HPDE6-E6E7 (cell line): ENCODE measurements at regions not wholly inside any gene's neighbourhood (a gene's known extent, or its start where the extent isn't known, plus 50 kb on each side); places are given as distances from the start of the nearest gene placed in this dataset.

ENCODE experiments used
- DNase-seq: peaks from one replicate; pipeline ENCODE4 v3.0.0; 2011; ENCODE audit warnings: missing footprints; ENCODE audit errors: extremely low spot score

DNA sequence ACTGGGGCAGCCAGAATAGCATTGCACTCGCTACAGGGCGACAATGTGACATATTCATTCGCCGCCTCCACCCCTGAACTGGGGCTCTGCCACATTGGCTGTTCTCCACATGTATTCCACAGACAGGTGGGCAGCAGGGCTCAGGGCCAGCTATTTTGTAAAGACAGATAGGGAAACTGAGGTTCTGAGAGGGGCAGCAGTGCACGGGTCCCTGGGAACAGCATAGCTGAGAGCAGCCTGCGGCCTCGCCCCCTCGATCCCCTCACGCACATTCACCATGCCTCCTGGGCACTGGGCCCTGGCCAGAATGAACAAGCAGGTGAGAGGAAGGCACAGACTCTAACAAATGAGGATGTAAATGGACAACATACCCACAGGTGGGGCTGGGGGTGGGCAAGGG, 75.0 kb upstream of the SPATA12 start:
- DNase-seq, result no peak

DNA sequence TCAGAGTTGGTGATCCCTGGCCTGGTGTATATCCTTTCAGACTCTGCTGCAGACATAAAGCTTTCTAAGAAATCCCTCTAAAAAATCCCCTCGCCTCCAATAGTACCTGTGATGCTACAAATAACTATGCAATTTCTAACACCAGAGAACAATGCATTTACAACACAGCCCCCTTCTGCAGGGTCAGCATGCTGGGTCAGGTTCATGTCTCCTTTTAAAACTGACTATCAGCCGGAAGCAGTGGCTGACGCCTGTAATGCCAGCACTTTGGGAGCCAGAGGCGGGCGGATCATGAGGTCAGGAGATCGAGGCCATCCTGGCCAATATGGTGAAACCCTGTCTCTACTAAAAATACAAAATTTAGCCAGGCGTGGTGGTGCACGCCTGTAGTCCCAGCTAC, 77.0 kb upstream of the SPATA12 start:
- DNase-seq, result no peak

DNA sequence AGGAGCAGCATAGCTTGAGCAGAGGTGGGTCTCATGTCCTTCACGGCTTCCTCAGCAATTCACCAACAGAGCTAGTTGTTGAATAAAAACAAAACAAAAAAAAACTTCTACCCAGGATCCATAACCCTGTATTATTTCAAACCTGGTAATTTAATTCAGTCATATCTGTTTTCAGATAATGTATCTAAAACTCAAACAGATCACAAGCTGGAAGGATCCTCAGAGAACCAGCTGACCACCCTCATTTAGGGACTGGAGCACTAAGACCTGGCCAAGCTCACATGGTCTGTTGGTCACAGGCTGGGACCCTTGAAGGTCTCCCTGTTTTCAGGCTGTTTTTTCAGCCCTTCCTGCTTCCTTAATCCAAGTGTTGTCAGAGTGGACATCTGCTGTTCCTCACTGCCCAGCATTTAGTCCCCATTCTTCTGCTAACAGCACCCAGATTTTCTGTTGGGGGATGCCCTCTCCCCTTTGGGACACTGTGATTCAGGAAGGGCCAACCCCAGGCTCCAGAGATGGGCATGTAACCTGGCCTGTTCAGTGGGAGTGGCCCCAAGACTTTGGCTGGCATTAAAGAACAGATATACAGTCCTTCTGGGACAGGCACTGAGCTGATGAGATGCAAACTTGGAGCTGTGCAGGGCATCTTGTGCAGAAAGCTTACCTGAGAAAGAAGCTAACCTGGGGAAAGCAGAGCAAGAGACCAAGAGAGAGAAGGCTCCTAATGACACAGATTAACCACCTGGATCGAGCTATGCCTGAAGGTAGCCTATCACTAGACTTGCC, 78.8 kb upstream of the SPATA12 start:
- DNase-seq, result no peak

DNA sequence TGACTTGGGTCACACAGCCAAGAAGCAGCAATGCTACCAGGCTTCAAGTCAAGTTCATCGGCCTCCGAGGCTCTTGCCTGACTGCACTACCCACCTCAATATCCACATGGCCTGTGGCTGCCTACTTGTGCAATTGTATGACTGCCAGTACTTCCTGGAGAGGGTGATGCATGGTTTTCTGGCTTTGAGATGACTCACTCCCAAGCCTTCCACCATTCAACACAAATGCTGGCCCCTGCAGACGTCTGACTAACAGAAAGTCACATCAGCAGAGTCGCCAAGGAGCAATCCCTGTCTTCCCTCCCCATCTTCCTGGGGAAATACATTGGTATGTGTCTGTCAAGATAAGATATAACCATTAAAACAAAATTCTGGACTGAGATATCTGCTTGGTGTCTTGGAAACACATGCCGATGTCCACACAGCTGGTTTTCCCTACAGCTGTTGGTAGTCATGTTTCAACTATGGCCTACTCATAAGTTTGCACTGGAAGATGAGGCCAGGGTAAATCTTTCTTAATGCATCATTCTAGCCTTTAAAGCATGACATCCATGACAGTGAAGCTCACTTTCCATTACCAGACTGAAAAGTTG, 79.6 kb upstream of the SPATA12 start:
- peak; percentile 72 for DNase-seq

DNA sequence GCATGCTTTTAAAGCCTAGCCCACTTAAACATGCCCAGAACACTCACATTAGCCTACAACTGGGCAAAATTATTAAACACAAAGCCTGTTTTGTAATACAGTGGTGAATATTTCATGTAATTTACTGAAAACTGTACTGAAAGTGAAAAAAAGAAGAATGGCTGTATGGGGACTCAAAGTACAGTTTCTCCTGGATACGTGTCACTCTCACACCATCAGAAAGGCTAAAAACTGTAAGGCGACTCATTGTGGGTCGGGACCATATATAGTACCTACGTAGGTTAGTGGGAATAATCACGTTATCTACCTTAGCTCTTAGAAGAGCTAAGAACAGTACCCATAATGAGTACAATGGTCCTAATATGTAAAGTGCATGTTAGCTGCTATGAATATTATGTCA, 80.2 kb upstream of the SPATA12 start:
- DNase-seq, result no peak

DNA sequence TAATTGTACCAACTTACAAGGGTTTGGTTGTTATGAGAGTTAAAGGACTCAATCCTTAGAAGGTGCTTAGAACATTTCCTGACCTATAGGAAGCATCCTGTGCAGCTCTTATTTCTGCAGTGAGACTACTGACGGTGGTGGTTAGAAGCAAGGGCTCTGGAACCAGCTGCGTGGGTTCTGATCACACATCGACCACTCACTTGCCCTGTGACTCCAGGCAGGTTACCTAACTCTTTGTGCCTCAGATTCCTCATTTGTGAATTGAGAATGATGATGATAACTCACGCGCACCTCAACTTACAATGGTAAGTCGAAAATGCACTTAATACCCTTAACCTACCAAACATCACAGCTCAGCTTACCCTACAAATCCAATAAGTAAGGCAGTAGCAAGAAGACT, 80.7 kb upstream of the SPATA12 start:
- no peak for DNase-seq

DNA sequence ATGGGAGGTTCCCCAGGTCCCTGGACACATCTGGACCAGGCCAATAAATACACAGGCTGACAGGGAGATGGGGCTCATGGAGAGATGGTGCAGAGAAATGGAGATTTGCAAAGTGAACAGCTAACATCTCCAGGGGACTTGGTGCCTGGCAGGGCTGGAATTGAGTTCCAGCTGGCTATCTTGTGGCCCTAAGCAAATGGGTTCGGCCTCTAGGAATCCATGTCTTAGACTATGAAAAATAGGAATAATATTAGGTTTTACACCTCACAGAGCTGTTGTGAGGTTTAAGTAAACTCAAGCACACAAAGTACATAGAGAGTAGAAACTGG, 82.9 kb upstream of the SPATA12 start:
- DNase-seq, result no peak

DNA sequence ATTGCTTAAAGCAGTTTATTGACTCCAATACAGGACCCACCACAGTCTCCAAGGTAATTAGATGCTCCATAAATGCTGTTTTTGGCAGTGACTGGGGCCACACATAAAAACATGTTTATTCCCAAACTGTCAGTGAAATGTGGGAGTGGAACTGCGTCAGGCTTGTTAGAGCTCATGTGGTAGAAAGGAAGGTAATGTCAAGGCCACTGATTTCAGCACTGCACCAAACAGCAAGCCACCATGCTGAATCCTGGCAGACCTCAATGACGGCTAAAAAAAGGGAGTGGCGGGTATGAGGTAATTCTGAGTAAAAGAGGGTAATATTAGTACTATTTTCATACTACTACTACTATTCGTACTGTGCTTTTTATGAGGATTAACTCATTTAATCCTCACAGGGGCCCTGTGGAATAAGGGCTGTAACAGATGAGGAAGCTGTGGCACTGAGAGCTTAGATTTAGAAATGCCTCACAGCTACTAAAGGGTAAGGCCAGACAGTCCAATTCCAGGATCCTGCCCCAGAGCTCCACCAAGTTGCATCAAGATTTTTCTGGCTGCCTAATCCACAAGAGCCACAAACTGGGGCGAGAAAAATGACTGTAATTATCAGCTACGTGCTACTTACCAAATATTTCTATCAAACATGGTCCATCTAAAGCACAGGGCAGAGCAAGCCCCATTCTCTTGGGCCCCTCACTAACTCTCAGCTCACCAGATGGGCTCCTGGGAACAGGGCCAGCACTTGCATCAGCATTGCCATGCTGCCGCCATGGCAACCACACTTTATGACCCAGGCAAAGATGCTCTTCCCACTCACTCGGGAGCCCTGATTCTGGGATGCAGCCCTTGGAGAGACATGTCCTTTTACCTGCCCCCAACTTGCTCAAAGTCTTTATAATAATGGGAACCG, 83.6 kb upstream of the SPATA12 start:
- DNase-seq, result no peak

DNA sequence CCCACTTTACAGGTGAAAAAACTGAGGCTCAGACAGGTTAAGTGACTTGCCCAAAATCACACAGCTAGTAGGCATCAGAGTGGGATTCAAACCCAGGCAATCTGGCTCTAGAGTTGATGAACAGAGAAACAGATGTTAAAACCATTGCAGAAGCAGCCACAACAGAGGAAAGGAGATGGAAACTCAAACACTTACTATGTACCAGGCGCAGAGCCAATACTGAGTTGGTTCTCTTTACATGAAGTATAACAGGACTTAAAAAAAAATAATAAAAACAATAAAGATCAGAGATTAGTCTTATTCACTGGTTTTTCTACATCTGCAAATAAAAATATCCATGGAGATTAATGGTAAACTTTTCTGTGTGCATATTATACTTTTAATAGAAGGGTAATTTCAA, 84.9 kb upstream of the SPATA12 start:
- no peak for DNase-seq

DNA sequence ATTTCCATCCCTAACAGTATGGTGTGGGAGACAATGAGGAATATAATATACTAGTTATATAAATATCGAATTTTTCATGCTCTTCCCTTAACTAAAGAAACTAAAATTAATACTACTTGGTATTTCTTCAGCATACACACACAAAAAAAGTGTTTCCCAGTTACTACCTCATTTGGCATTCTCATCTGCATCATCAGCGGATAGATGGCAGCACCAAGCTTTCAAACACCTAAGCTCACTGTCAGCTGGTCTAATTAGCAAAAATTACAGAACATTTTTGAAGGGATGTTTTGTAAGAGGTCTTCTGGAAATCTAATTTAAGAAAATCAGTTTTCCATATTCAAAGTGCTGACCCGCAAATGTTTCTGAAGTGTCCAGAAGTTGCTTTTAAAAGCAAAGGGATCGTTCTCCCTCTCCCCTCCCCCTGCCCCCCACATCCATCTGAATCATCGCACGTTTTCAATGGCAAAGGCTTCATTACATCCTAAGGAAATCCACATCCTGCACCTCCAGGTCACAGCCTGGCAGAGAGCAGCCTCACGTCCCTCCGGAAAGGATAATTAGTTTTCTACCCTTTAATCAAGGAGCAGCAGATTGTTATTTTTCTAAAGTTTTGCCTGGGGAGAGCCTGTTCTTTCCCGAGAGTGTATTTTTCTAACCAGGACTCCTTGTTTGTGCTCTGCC, 86.1 kb upstream of the SPATA12 start:
- DNase-seq, result no peak

- no peak for DNase-seq
Measured at GRCh38 chr3:56971816-56972215, 88.6 kb upstream of the SPATA12 start.

DNA sequence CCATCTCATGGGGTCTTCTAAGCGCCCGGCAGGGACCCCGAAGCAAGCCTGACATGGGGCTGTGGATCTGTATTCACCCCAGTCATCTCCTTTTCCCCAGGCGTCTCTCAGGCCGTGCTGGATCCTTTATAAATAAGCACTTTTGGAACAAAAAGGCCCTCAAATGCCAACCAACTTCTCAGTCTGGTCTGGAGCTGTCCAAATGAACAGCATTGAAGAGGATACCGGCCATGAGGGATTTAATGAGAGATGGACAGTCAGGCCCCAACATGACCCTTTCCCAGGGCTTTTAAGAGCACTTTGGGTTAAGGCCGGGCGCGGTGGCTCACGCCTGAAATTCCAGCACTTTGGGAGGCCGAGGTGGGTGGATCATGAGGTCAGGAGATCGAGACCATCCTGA, 89.2 kb upstream of the SPATA12 start:
- no peak for DNase-seq

GRCh38 chr3:56970461-56970879, 90.0 kb upstream of the SPATA12 start:
- DNase-seq, result no peak

- no peak for DNase-seq
Measured at GRCh38 chr3:56969851-56970250, 90.6 kb upstream of the SPATA12 start.

GRCh38 chr3:56966509-56966908, 94.0 kb upstream of the SPATA12 start:
- no peak for DNase-seq

DNA sequence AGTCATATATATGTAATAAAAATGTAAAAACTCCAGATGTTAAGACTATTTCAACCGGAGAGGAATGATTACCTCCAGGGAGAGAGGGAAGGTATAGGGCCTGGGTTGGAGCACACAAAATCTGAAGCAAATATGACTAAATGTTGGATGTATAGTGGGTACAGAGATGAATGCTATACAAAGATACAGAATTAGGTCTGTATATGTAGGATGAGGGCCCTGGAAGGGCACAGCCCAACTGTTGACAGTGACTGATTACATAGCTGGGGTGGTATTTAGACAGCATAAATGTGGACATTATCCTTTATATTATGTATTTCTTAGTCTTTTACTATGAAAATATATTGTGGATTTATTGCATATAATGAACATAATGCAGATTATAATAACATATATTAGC, 94.4 kb upstream of the SPATA12 start:
- DNase-seq, result no peak

DNA sequence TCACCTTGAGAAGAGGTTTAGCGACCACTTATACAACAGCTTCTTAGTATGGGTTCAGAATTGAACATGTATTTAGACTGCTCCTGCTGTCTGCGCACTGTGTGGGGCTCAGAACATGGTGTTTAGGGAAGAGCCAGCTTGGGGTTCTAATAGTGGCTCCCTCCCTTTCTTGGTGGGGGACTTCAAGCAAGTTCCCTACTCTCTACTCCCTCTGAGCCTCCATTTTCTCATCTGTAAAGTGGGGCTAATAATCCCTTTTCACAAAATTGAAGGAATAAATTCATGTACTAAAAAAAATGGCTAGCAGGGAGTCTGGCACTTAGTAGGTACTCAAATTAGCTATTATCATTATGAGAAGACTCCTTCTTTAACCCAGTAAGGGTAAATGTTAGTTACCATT, 97.5 kb upstream of the SPATA12 start:
- no peak for DNase-seq

DNA sequence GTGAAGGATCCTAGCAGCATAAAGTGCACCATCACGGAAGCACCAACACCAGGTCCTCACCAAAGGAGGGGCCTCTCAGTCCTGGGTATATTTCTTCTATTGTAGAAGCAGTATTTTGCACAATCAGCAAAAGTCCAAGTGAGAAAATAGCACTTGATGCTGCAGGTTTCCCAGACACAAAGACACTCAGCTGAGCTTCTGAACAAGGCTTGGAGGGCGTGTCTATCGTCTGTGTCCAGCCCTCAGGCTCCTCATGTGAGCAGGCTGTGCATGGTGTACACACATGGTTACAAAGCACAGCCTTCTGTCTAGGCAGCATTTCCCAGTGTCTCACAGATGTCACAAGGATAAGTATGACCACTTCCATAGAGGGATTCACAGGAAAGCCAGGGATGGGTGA, 98.3 kb upstream of the SPATA12 start:
- no peak for DNase-seq

- no peak for DNase-seq
Measured at GRCh38 chr3:56960234-56960917, 100.1 kb upstream of the SPATA12 start.

- no peak for DNase-seq
Measured at GRCh38 chr3:56958879-56959278, 101.6 kb upstream of the SPATA12 start.

DNA sequence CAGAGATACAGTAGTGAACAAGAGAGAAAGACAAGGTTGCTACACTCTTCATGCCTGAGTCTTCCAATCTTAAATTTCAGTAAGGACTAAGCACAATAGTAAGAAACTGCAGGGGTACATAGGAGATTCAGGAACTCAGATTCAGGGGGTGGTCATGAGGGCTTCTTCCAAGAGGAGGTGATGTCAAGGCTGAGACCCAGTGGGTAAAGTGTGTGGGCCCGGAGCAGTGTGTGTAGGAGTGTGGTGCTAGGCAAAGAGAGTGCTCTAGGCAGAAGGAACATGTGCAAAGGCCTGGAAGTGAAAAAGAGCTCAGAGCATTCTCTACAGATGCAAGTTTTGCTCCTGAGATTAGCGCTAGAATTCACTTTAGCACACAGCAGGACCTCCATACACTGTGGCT, 102.9 kb upstream of the SPATA12 start:
- DNase-seq, result no peak

DNA sequence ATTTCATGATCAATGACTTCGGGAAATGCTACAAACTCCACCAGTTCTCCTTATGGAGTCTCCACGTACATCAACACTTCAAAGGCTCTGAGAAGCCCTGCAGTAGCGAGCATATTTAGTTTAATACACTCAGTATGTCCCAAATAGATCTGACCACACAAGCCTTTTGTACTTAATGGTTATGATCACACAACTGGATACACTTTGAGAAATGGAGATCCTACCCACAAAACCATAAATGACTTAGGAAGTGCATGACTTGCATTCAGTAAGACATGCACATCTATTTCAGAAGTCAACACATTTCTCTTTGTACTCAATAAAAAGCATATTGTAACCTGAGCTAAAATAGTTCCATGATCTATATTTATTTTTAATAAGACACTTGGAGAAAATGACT, 103.6 kb upstream of the SPATA12 start:
- DNase-seq, result no peak
